DMS79 treated with DMSO at 0.1 percent for 48 hours (cell line): ENCODE measurements at regions not wholly inside any gene's neighbourhood (a gene's known extent, or its start where the extent isn't known, plus 50 kb on each side); places are given as distances from the start of the nearest gene placed in this dataset.

Experiments
- DNase-seq: peaks from one replicate; lab custom pipeline; 2025; lab: John Stamatoyannopoulos, UW

GRCh38 chr3:36269274-36269673 lies 111.0 kb upstream of the STAC start:
- no peak for DNase-seq

GRCh38 chr3:36282766-36283165 lies 97.5 kb upstream of the STAC start:
- DNase-seq, result no peak

GRCh38 chr3:36295296-36295695 lies 85.0 kb upstream of the STAC start:
- DNase-seq, result peak; percentile 17

GRCh38 chr3:36297195-36297594 lies 83.1 kb upstream of the STAC start:
- DNase-seq, result no peak

- DNase-seq, result no peak
Observed at GRCh38 chr3:36298188-36298587, 82.1 kb upstream of the STAC start.

GRCh38 chr3:36302158-36302509 lies 78.2 kb upstream of the STAC start:
- DNase-seq, result no peak

GRCh38 chr3:36302626-36303025 lies 77.7 kb upstream of the STAC start:
- DNase-seq, result no peak

- DNase-seq, result no peak
Observed at GRCh38 chr3:36303286-36303685, 77.0 kb upstream of the STAC start.

- DNase-seq, result no peak
Observed at GRCh38 chr3:36305929-36306520, 74.3 kb upstream of the STAC start.

GRCh38 chr3:36309092-36309491 lies 71.2 kb upstream of the STAC start:
- DNase-seq, result no peak

GRCh38 chr3:36312351-36312750 lies 68.0 kb upstream of the STAC start:
- no peak for DNase-seq

- DNase-seq, result no peak
Observed at GRCh38 chr3:36317915-36318314, 62.4 kb upstream of the STAC start.

- DNase-seq, result no peak
Observed at GRCh38 chr3:36318621-36319200, 61.6 kb upstream of the STAC start.

- DNase-seq, result no peak
Observed at GRCh38 chr3:36319680-36320079, 60.6 kb upstream of the STAC start.
